NCI-H748 (cell line): ENCODE measurements at regions not wholly inside any gene's neighbourhood (a gene's known extent, or its start where the extent isn't known, plus 50 kb on each side); places are given as distances from the start of the nearest gene placed in this dataset.
A peak's percentile ranks its signal among the peaks of the same experiment; 100 is the strongest.
"Not testable (repeated sequence)": the region's sequence is repeated elsewhere in the genome, so short reads cannot be mapped to it uniquely, and the experiment has no call there.

Experiments
- DNase-seq: peaks from one replicate; lab custom pipeline; 2025; ENCODE audit not compliant: unreplicated experiment; lab: John Stamatoyannopoulos, UW

GRCh38 chr3:74978684-74979083 is 364.2 kb upstream of the CNTN3 start:
- DNase-seq = no peak

- DNase-seq = not testable (repeated sequence)
Measured at GRCh38 chr3:74985028-74985904, 370.8 kb upstream of the CNTN3 start.

- DNase-seq = no peak
Measured at GRCh38 chr3:74988095-74988494, 373.6 kb upstream of the CNTN3 start.

GRCh38 chr3:74992898-74993297 is 378.4 kb upstream of the CNTN3 start:
- no peak for DNase-seq

- peak; percentile 38 for DNase-seq
Measured at GRCh38 chr3:75001330-75001729, 386.9 kb upstream of the CNTN3 start.

GRCh38 chr3:75012791-75013331 is 398.4 kb upstream of the CNTN3 start:
- DNase-seq = no peak

- DNase-seq = no peak
Measured at GRCh38 chr3:75014008-75014407, 399.5 kb upstream of the CNTN3 start.

- no peak for DNase-seq
Measured at GRCh38 chr3:75015280-75015679, 400.8 kb upstream of the CNTN3 start.

GRCh38 chr3:75035146-75035545 is 420.7 kb upstream of the CNTN3 start:
- DNase-seq = no peak

GRCh38 chr3:75042941-75043340 is 428.5 kb upstream of the CNTN3 start:
- DNase-seq = no peak

- DNase-seq = no peak
Measured at GRCh38 chr3:75048650-75049049, 434.2 kb upstream of the CNTN3 start.

- no peak for DNase-seq
Measured at GRCh38 chr3:75049533-75049932, 435.1 kb upstream of the CNTN3 start.

GRCh38 chr3:75059120-75059519 is 444.7 kb upstream of the CNTN3 start:
- DNase-seq = no peak

GRCh38 chr3:75061806-75062205 is 447.3 kb upstream of the CNTN3 start:
- DNase-seq = no peak

- no peak for DNase-seq
Measured at GRCh38 chr3:75075158-75075557, 460.7 kb upstream of the CNTN3 start.

GRCh38 chr3:75076481-75076880 is 462.0 kb upstream of the CNTN3 start:
- DNase-seq = no peak

- no peak for DNase-seq
Measured at GRCh38 chr3:75078290-75078689, 463.8 kb upstream of the CNTN3 start.

GRCh38 chr3:75082845-75083244 is 468.4 kb upstream of the CNTN3 start:
- no peak for DNase-seq

- DNase-seq = no peak
Measured at GRCh38 chr3:75089841-75090240, 475.4 kb upstream of the CNTN3 start.

- no peak for DNase-seq
Measured at GRCh38 chr3:75101329-75102147, 487.1 kb upstream of the CNTN3 start.

- peak; percentile 29 for DNase-seq
Measured at GRCh38 chr3:75110741-75111140, 496.3 kb upstream of the CNTN3 start.

- no peak for DNase-seq
Measured at GRCh38 chr3:75115695-75116094, 501.2 kb upstream of the CNTN3 start.
